ENCODE measurements at regions not wholly inside any gene's neighbourhood (a gene's known extent, or its start where the extent isn't known, plus 50 kb on each side); places are given as distances from the start of the nearest gene placed in this dataset.

DNA sequence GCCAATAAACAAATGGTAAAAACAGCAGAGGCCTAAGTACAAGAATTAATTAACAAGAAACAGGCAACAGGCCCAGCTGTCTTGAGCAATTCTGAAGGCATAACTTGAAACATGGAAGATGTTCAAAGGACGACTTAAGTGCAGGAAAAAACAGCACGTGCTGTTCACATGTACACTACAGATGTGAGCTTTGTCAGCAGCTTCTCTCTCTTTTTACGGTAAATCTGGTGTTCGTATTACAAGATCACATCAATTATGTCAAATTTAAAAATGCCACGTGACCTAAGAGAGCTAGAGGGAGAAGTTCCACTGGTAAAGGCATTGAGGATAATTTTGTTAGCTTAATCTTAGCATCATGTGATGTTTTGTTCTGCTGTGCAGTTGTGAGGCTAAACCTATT is 281.1 kb downstream of the PSAT1 start:
- TF ChIP-seq, protein P1, sequence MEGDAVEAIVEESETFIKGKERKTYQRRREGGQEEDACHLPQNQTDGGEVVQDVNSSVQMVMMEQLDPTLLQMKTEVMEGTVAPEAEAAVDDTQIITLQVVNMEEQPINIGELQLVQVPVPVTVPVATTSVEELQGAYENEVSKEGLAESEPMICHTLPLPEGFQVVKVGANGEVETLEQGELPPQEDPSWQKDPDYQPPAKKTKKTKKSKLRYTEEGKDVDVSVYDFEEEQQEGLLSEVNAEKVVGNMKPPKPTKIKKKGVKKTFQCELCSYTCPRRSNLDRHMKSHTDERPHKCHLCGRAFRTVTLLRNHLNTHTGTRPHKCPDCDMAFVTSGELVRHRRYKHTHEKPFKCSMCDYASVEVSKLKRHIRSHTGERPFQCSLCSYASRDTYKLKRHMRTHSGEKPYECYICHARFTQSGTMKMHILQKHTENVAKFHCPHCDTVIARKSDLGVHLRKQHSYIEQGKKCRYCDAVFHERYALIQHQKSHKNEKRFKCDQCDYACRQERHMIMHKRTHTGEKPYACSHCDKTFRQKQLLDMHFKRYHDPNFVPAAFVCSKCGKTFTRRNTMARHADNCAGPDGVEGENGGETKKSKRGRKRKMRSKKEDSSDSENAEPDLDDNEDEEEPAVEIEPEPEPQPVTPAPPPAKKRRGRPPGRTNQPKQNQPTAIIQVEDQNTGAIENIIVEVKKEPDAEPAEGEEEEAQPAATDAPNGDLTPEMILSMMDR (IDR thresholded peaks at IDR 0.05), result no peak

DNA sequence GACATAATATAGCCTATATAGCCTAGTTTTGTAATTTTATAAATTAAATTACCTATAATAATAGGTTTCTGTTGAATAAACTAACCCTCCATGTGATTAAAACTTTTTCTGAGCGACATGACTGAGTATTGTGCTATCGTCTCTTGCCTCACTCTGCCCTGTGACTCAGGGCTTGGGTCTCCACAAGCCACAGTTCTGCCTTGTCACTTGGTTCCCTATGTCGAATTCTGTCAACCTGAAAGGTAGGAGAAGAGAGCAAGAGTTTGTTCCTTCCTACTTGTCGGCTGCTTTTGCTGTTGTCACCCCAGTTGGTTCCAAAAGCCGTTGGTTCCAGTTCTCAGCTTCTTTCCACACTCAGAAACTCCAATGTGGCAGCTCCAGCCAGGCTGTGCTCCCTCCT is 285.9 kb downstream of the PSAT1 start:
- TF ChIP-seq, protein P1 (IDR thresholded peaks at IDR 0.05), result no peak

DNA sequence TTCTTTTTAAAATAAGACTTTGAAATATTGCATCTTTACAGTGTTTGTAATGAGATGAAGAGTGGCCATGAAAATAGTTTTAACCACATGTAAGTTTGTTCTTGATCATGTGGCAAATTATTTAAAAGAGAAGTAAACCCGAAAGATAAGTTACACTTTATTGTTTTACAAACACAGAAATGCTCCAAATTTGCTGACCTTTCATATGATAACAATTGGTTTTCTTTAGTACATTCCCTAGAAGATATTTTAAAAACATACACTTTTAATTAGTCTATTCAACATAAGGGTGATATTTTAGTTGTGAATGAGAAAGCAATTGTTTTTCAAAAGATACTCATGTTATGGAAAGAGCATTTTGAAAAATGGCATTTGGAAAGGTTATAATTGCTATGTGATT is 287.7 kb downstream of the PSAT1 start:
- TF ChIP-seq, protein P1 (IDR thresholded peaks at IDR 0.05), result no peak

DNA sequence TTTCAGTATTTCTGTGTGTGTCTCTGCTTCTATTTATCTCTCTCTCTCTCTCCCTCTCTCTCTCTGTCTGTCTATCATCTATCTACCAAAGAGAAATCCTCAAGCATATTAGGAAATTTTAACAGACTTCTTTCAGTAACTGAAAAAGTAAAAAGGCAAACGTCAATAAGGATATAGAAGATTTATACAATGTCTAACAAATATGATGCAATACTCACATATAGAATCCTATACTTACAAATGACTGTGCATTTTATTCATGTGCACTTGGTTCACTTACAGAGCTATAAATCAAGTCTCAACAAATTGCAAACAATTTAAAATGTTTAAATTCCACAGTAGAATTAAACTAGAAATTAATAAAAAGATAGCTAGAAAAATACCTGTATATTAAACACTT is 289.0 kb downstream of the PSAT1 start:
- TF ChIP-seq, protein P1 (IDR thresholded peaks at IDR 0.05), result no peak

DNA sequence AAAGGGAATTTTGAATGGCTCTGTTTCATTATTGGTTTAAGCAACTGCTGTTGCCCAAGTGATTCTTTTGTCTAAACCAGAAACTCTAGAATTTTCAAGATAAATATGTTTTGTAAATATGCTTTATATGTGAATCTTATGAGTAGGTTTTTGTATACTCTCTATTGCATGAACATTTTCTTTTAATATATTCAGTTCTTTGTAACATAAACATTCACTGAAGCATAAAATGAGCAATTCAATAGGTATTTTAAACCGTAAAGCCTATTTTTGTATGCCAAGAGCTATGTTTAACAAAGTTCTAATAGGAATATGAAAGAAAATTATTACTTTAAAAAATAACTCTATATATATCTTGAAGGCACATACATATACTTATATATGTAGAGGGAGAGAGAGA is 293.1 kb downstream of the PSAT1 start:
- TF ChIP-seq, protein P1 (IDR thresholded peaks at IDR 0.05), result no peak

DNA sequence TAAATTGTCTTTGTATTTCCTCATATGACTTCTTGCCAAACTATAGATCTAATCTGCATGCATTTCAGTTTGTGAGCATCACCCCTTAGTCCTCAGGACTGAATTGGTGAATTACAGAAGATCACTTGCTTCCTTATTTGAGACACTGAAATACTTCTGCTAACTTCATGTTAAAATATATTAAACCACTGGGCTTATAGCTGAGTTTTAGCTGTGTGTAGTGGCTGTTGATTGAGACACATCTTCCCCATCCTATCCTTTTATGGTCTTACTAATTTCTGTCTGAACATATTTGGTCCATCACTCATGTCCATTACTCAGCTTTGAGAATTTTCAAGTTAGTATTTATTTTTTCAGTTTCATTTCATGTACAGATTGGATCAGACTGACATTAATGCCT is 295.9 kb downstream of the PSAT1 start:
- TF ChIP-seq, protein P1 (IDR thresholded peaks at IDR 0.05), result no peak

DNA sequence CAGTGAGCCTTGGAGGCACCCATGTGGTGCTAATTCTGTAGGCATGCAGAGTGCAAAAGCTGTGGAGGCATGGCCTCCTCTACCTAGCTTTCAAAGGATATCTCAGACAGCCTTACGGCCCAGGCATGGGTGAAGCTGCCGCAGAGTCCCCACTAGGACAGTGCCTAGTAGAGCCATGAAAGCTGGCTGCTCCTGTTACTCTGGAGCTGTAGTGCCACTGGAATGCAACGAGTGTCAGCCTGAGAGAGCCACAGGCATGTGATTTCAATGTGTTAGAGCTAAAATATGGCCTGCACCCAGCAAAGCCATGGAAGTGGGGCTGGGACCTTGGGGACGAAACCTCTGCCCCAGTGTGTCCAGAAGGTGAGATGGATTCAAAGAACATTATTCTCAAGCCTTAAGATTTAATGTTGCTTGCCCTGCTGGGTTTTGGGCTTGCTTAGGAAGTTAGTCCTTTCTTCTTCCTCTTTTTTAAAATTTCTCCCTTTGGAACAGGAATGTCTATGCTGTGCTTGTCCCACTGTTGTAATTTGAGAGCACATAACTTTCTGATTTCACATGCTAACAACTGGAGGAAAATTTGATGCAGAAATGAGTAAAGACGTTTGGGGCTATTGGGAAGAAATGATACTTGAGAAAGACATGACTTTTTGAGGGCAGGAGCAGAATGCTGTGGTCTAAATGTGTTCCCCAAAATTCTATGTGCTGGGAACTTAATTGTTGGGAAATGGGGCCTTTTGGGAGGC is 298.4 kb downstream of the PSAT1 start:
- TF ChIP-seq, protein P1 (IDR thresholded peaks at IDR 0.05), result no peak

DNA sequence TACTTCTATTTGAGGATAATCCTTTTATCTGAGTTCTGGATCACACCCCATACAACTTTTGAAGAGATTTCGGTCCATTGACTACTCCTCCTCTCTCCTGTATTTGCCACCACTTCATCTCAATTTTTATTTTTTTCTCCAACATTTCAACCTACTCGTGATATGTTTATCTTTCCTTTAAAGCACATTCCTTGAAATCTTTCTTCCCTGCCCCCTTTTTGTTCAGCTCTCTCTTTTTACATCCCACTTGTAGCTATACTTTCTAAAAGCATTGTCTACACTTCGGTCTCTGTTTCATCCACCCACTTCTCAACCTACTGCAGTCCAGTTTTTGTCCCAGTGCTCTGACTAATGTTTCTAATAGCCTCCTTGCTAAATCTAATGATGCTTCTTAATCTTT is 299.4 kb downstream of the PSAT1 start:
- TF ChIP-seq, protein P1 (IDR thresholded peaks at IDR 0.05), result no peak

All from LNCAP (cell line).